Activated CD4-positive, alpha-beta T cell treated with anti-CD3 and anti-CD28 coated beads for 36 hours (primary cell): ENCODE measurements at regions not wholly inside any gene's neighbourhood (a gene's known extent, or its start where the extent isn't known, plus 50 kb on each side); places are given as distances from the start of the nearest gene placed in this dataset.

Experiments
- ATAC-seq: fragments of 200-7000 bp; cut with Tn5 transposase; one replicate; pipeline ENCODE4 v1.10.0; 2021; ENCODE audit warnings: mild to moderate bottlenecking, moderate library complexity
- CTCF ChIA-PET: fragments of 350-600 bp; sonication (Branson Sonifier 250); formaldehyde crosslinking; loops from one replicate; lab custom pipeline; 2021; ENCODE audit warnings: antibody characterized with exemption; lab: Charles Lee
- POLR2A ChIA-PET: fragments of 350-600 bp; sonication (Branson Sonifier 250); formaldehyde crosslinking; loops from one replicate; lab custom pipeline; 2021; ENCODE audit warnings: antibody characterized with exemption, inconsistent platforms; lab: Charles Lee
- DNase-seq: peaks from one replicate; pipeline ENCODE4 v3.0.0-alpha.2; 2020
- H3K27ac Mint-ChIP-seq: one replicate; pipeline ENCODE4 v1.8.0; 2021; ENCODE audit warnings: mixed read lengths
- H3K27me3 Mint-ChIP-seq: one replicate; pipeline ENCODE4 v1.8.0; 2021; ENCODE audit warnings: mixed read lengths
- H3K36me3 Mint-ChIP-seq: one replicate; pipeline ENCODE4 v1.8.0; 2021; ENCODE audit warnings: low read depth, mixed read lengths
- H3K4me1 Mint-ChIP-seq: one replicate; pipeline ENCODE4 v1.8.0; 2021; ENCODE audit warnings: mixed read lengths
- H3K4me3 Mint-ChIP-seq: one replicate; pipeline ENCODE4 v1.8.0; 2021; ENCODE audit warnings: mild to moderate bottlenecking, moderate library complexity, mixed read lengths
- H3K9me3 Mint-ChIP-seq: one replicate; pipeline ENCODE4 v1.8.0; 2021; ENCODE audit warnings: low read depth, mixed read lengths
- intact Hi-C, 2 experiments: fragments of 100-400 bp; cut with DNase I in 1 of 2; cut with micrococcal nuclease in 1 of 2; formaldehyde crosslinking; loops; one replicate each; pipeline versions ENCODE4 v1.14.2 to v1.15.1; 2022 to 2024; cut with DNase I, micrococcal nuclease

DNA sequence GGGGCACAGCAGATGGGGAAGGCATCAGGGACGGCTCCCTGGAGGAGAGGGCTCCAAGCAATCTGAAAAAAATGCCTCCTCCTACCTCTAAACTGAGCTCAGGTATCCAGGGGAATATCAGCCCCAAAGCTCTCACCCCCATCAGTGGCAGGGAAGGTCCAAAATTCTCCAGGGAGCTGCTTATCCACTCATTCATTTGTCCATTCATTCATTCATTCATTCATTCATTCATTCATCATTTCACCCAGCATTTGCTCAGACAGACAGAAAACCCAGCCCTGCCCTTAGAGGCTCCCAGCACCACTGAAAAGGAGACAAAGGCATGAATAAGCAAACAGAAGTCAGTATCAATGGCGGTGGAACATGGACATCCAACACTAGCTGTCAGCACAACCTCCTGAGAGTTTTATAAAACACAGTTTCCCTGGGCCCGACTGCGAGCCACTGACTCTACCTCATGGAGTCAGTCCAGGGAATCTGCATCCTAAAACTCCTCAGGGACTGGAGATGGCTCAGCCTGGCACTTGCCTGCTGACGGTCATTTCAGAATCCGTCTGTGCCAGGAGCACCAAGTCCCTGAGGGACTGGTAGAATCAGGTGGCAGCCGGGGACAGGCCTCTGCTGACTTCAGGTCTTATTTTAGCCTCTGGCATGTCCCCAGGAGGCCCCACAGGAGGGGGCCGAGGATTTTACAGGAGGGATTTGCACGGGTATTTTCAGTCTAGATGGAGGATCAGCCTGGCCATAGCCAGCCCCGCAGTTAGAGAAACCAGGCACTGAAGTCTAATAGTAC lies 164.6 kb downstream of the MN1 start:
- intact Hi-C loops, result no loop called here
- Mint-ChIP-seq H3K4me1 (no peaks in the 10 kb centered on the region), H3K9me3 (no peaks in the 10 kb centered on the region), H3K4me3 (no peak overlapping the region), H3K27ac (no peak overlapping the region), H3K27me3 (peaks cover 15% of the 10 kb centered on the region), H3K36me3 (no peaks in the 10 kb centered on the region)
- DNase-seq (no peak), ATAC-seq (no peak)
- POLR2A ChIA-PET, result no interaction called here
- CTCF ChIA-PET, result no interaction called here

DNA sequence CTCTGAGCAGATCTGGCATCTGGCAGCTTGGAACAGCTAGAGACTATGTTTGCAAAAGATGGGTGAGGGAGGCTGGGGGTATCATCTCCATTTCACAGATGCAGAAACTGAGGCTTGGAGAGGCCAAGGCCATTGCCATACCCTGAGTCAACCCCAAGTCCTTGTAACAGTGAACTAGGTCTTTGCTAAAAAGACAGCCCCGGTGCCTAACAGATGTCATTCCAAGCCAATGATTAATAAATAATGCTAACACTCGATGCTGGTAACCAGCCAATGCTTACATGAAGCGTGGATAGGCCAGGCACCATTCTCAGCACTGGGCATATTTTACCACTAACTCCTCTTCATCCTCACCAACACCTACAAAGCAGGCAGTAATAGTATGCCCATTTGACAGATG lies 164.0 kb downstream of the MN1 start:
- Mint-ChIP-seq H3K27ac (no peak overlapping the region), H3K4me3 (no peak overlapping the region), H3K9me3 (no peaks in the 10 kb centered on the region), H3K36me3 (no peaks in the 10 kb centered on the region), H3K27me3 (peaks cover 15% of the 10 kb centered on the region), H3K4me1 (no peaks in the 10 kb centered on the region)
- no peak for ATAC-seq
- DNase-seq, result no peak
- ChIA-PET CTCF (no interaction called here), POLR2A (no interaction called here)
- intact Hi-C loops, result no loop called here

DNA sequence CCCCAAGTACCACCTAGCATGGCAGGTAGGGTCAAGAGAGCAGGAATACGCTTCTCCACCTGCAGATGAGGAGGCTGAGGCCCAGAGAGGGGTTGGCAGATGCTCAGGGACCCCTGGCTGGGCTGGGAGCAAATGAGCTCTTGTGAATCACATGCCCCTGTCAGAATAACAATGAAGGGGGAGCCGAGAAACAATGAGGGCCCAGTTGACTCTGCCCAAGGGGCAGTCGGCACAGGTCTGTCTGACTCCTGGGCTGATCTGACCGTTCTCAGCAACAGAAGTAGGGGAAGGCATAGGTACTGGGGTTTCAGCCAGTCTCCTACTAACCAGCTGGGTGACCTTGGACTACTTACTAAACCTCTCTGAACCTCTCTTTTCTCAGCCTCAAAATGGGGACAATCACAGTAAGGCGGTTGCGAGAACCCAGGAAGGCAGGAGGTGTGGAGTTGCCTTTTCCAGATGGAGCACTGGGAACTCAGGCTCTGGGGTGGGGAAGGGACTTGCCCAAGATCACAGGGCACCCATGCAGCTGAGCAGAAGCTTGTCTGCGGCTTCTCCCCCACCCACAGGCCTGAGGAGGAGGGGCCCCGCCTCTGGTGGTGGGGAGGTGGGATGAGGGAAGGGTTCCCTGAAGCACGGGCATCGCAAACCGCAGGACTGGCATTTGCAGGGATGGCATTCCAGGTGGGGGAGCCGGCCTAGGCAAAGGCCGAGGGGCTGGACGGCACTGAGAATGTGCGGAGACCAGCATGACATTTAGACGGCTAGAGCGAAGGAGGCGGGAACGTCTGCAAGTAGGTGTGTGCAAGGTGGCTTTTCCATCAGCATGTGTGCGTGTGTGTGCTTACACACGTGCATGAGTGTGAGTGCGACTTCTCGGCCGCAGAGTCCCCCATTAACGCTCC lies 163.0 kb downstream of the MN1 start:
- CTCF ChIA-PET, result no interaction called here

DNA sequence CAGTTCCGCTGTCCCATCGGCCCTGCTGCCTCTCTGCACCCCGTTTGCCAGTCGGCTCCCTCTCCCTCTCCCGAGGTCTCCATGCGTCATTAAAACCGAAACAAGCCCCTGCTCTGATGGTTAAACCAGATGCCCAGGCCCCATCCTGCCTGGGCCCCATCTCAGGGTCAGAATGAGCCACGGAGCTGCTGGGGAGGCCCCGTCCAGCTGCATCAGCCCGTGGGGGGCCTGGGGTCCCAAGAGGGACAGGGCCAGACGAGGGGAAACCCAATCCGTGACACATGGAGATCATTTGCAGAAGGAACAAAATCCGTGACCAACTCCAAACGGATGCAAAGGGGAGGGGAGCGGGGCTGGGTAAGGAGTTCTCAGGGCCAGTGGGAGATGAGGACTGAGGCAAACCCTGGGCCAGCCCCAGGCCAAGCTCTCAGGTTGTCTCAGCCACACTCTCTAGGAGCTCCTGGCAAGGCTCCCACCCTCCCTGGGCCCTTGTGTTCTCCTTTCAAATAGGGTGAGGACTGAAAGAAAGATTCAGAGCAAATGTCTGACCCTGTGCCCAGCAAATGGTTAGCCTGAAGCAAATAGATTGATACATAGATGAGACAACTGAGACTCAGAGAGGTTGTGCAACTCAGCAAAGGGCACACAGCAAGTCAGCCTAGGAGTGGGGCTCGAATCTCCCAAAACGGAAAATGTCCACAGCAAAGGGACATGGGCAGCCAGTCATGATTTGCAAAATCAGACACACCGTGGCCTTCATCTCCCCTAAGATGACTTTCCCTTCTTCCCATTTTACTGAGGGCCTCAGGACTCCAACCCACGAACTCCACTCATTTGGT lies 162.1 kb downstream of the MN1 start:
- H3K4me3 Mint-ChIP-seq, result no peak overlapping the region
- no peaks in the 10 kb centered on the region for H3K9me3 Mint-ChIP-seq
- H3K4me1 Mint-ChIP-seq, result no peaks in the 10 kb centered on the region
- no peak overlapping the region for H3K27ac Mint-ChIP-seq
- POLR2A ChIA-PET, result no interaction called here
- H3K27me3 Mint-ChIP-seq, result peaks cover 9% of the 10 kb centered on the region
- CTCF ChIA-PET, result no interaction called here
- intact Hi-C loops, result no loop called here
- ATAC-seq, result no peak
- H3K36me3 Mint-ChIP-seq, result no peaks in the 10 kb centered on the region
- no peak for DNase-seq

More for the DNA sequence above, 163.0 kb downstream of the MN1 start:
- Mint-ChIP-seq H3K36me3 (no peaks in the 10 kb centered on the region), H3K27ac (no peak overlapping the region), H3K27me3 (peaks cover 15% of the 10 kb centered on the region), H3K9me3 (no peaks in the 10 kb centered on the region), H3K4me3 (no peak overlapping the region), H3K4me1 (no peaks in the 10 kb centered on the region)
- DNase-seq (no peak), ATAC-seq (no peak)
- intact Hi-C loops, result no loop called here
- POLR2A ChIA-PET, result no interaction called here

DNA sequence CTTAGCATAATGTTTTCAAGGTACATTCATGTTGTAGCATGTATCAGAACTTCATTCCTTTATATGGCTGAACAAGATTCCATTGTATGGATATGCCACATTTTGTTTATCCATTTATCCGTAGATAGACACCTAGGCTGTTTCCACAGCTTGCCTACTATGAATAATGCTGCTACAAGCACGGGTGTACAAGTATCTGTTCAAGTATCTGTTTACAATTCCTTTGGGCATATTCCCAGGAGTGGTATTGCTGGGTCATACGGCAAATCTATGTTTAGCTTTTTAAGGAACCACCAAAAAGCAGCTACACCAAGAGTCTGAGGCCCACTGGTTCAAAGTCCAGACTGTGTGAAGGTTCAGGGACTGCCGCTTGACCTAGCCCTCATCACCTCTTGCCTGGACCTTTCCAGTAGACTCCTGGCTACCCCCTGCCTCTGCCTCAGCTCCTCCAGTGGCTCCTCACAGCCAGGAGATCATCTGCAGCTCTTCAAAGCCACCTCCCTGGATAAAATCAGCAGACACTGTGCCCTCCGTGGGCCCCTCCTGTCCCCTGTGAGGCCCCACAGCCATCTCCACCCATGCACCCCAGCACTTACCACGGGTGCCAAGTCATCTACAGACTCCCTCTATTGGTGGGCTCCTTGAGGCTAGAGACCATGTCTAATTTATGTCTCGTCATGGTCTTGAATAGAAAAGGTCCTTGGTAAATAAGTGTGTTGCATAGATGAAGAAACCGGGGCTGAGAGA lies 160.3 kb downstream of the MN1 start:
- no peak overlapping the region for H3K27ac Mint-ChIP-seq
- intact Hi-C loops, result no loop called here
- H3K36me3 Mint-ChIP-seq, result no peaks in the 10 kb centered on the region
- H3K9me3 Mint-ChIP-seq, result no peaks in the 10 kb centered on the region
- ATAC-seq (no peak), DNase-seq (no peak)
- peaks cover 7% of the 10 kb centered on the region for H3K27me3 Mint-ChIP-seq
- no peaks in the 10 kb centered on the region for H3K4me1 Mint-ChIP-seq
- H3K4me3 Mint-ChIP-seq, result no peak overlapping the region
- ChIA-PET POLR2A (no interaction called here), CTCF (interaction anchor here (0.6 kb wide), 1 partner anchor 231 kb away, joined by 4 read pairs; no protein-coding TSS in a partner anchor)

DNA sequence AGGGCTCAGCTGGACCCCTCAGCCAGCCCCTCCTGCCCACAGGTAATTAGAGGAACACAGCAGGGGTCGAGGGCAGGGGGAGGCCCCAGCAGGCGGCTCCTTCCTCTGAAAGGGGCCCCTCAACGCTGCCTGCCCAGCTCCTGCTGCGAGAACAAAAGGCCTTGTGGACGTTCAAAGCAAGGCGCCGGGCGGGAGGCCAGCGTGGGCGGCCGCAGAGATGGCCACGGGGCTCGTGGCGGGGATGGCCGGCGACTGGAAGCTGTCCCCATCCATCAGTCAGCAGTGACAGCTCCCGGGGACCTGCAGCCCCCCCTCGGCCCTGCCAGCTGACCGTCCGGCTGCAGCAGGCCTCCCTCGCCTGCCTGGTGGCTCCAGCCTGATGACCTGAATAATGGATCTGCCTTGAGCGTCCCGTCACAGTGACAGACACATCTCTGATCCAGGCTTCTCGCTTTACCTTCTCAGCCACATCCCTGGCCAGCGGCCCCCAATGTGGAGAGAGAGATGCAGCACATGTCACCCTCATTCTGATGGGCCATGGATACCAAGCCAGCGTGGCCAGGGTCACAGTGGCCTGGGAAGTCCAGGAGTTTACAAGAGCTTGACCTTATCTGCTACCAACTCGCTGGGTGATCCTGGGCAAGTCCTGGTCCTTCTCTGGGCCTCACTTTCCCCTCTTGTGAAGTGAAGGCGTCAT lies 159.3 kb downstream of the MN1 start:
- no peak for DNase-seq
- H3K4me1 Mint-ChIP-seq, result no peaks in the 10 kb centered on the region
- H3K36me3 Mint-ChIP-seq, result no peaks in the 10 kb centered on the region
- H3K9me3 Mint-ChIP-seq, result no peaks in the 10 kb centered on the region
- no peak overlapping the region for H3K4me3 Mint-ChIP-seq
- POLR2A ChIA-PET, result no interaction called here
- H3K27me3 Mint-ChIP-seq, result peaks cover 2% of the 10 kb centered on the region
- intact Hi-C loops, result no loop called here
- no peak overlapping the region for H3K27ac Mint-ChIP-seq
- CTCF ChIA-PET, result no interaction called here
- ATAC-seq, result no peak

DNA sequence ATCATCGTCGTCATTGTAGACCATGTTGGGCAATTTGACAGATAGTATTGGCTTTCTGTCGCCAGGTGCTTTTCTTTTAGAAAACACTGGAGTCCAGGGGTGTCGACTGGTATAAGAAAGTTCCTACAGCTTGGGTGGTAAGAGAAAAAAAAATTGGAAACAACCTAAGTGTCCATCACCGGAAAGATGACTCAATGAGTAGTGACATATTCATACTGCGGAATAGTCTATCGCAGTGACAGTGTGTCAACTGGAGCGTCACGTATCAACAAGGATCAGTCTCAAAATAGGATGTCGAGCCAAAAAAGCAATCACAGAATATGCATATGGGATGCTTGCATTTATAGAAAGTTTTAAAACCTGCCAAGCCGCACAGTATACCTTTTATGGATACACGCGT lies 157.6 kb downstream of the MN1 start:
- Mint-ChIP-seq H3K27ac (no peak overlapping the region), H3K27me3 (peaks cover 5% of the 10 kb centered on the region), H3K9me3 (no peaks in the 10 kb centered on the region), H3K36me3 (no peaks in the 10 kb centered on the region), H3K4me1 (no peaks in the 10 kb centered on the region), H3K4me3 (no peak overlapping the region)
- intact Hi-C loops, result no loop called here
- ATAC-seq, result no peak
- CTCF ChIA-PET, result no interaction called here
- POLR2A ChIA-PET, result no interaction called here
- DNase-seq, result no peak

DNA sequence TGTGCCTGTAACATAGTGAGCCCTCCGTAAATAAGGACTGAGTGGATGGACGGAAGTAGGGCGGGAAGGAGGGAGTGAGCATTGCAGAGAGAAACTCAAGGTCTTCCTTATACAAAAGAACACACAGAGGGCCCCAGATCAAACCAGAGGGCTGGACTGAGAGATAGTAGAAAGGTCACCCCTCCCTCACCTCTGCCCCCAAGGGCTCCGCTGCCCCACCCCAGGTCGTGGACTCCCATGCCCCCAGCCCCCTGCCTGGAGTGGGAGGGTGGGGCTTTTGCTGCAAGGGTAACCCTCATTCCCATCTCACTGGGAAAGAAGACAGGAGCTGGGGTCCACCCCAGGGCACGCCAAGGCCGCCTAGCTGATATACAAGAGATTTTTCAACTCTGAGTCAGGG lies 157.0 kb downstream of the MN1 start:
- Mint-ChIP-seq H3K9me3 (no peaks in the 10 kb centered on the region), H3K4me3 (no peak overlapping the region), H3K4me1 (no peaks in the 10 kb centered on the region), H3K27me3 (peaks cover 11% of the 10 kb centered on the region), H3K36me3 (no peaks in the 10 kb centered on the region), H3K27ac (no peak overlapping the region)
- POLR2A ChIA-PET, result no interaction called here
- CTCF ChIA-PET, result no interaction called here
- intact Hi-C loops, result no loop called here
- DNase-seq, result no peak
- no peak for ATAC-seq

DNA sequence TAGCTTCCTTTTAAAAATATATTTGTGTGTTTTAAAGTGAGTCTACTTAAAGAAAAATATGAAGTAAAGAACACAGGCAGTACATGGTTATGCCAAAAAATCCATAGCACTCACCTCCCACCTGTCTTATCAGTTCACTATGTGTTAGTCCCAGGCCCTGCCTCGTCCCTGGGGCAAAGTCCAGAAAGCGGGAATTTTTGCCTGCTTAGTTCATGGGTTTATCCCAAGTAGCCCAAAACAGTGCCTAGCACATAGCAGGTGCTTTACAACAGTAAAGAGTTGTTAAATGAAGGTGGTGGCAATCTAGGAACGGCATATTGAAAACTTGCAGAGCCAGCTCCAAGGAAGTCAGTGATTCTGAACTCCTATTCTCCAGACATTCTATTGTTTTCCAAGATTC lies 154.0 kb downstream of the MN1 start:
- CTCF ChIA-PET, result no interaction called here
- H3K4me1 Mint-ChIP-seq, result no peaks in the 10 kb centered on the region
- peaks cover 13% of the 10 kb centered on the region for H3K27me3 Mint-ChIP-seq
- no peaks in the 10 kb centered on the region for H3K9me3 Mint-ChIP-seq
- H3K27ac Mint-ChIP-seq, result no peak overlapping the region
- no peaks in the 10 kb centered on the region for H3K36me3 Mint-ChIP-seq
- POLR2A ChIA-PET, result no interaction called here
- intact Hi-C loops, result no loop called here
- DNase-seq, result no peak
- H3K4me3 Mint-ChIP-seq, result no peak overlapping the region
- no peak for ATAC-seq

DNA sequence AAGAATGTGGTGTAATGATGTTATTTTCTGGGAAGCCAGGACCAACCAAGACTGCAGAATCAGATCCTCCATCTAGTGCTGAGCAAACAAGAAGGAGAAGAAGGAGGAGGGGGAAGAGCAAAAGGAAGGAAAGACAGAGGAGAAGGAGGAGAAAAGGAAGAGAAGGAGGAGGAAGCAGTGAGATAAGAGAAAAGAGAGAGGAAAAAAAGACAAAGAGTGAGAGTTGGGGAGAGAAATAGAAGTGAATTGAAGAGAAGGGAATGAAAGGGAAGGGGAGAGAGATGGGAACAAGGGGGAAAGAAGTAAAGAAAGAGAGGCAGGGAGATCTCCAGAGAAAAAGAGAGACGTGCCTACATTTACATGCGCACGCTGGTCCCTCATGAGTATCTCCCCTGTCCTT lies 153.5 kb downstream of the MN1 start:
- POLR2A ChIA-PET, result no interaction called here
- H3K4me3 Mint-ChIP-seq, result no peak overlapping the region
- H3K9me3 Mint-ChIP-seq, result no peaks in the 10 kb centered on the region
- H3K27ac Mint-ChIP-seq, result no peak overlapping the region
- intact Hi-C loops, result no loop called here
- DNase-seq (no peak), ATAC-seq (no peak)
- CTCF ChIA-PET, result no interaction called here
- H3K36me3 Mint-ChIP-seq, result no peaks in the 10 kb centered on the region
- peaks cover 13% of the 10 kb centered on the region for H3K27me3 Mint-ChIP-seq
- no peaks in the 10 kb centered on the region for H3K4me1 Mint-ChIP-seq
